Astrocyte (in vitro differentiated cells and primary cell): ENCODE measurements at regions not wholly inside any gene's neighbourhood (a gene's known extent, or its start where the extent isn't known, plus 50 kb on each side); places are given as distances from the start of the nearest gene placed in this dataset.

Experiments
- CTCF ChIP-seq: IDR thresholded peaks from 2 replicates; pipeline ENCODE4 v1.5.1; 2011; ENCODE audit warnings: low read depth, mild to moderate bottlenecking, inconsistent platforms, low read length, moderate library complexity; ENCODE audit not compliant: insufficient read depth
- EZH2 ChIP-seq: IDR thresholded peaks from 2 replicates; pipeline ENCODE4 v1.6.1; 2012; ENCODE audit warnings: mild to moderate bottlenecking, low read length, inconsistent platforms; ENCODE audit not compliant: insufficient read depth

GRCh38 chr9:70474413-70474812 lies 60.0 kb upstream of the KLF9 start:
- no peak for TF ChIP-seq CTCF
- TF ChIP-seq EZH2, result no peak
